ENCODE measurements at regions not wholly inside any gene's neighbourhood (a gene's known extent, or its start where the extent isn't known, plus 50 kb on each side); places are given as distances from the start of the nearest gene placed in this dataset.
"Not testable (repeated sequence)": the region's sequence is repeated elsewhere in the genome, so short reads cannot be mapped to it uniquely, and the experiment has no call there.

DNA sequence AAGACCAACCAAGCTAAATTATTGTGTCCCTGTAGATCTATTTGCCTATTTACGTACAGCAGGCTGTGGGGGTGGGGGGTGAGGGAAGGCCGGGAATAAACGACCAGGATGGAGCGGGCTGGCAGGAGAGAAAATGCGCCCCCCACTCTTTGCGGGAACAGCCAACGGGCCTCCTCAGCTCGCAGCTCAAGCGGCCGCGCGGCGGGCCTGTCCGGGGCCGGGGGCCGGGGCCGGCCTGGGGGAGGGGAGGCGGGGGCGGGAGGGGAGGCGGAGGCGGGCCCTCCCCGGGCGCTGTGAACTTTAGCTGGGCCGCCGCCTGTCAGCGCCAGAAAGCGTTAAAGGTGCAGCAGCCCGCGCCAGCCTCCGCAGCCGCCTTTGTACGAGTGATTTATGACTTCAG, 679.1 kb downstream of the SPATA31A7 start:
- TF ChIP-seq, protein P1, sequence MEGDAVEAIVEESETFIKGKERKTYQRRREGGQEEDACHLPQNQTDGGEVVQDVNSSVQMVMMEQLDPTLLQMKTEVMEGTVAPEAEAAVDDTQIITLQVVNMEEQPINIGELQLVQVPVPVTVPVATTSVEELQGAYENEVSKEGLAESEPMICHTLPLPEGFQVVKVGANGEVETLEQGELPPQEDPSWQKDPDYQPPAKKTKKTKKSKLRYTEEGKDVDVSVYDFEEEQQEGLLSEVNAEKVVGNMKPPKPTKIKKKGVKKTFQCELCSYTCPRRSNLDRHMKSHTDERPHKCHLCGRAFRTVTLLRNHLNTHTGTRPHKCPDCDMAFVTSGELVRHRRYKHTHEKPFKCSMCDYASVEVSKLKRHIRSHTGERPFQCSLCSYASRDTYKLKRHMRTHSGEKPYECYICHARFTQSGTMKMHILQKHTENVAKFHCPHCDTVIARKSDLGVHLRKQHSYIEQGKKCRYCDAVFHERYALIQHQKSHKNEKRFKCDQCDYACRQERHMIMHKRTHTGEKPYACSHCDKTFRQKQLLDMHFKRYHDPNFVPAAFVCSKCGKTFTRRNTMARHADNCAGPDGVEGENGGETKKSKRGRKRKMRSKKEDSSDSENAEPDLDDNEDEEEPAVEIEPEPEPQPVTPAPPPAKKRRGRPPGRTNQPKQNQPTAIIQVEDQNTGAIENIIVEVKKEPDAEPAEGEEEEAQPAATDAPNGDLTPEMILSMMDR (IDR thresholded peaks at IDR 0.05), result not testable (repeated sequence)
- TF ChIP-seq POLR2A (IDR thresholded peaks at IDR 0.05), result not testable (repeated sequence)

Measured in testis (tissue), 2 donors.